ENCODE measurements at regions not wholly inside any gene's neighbourhood (a gene's known extent, or its start where the extent isn't known, plus 50 kb on each side); places are given as distances from the start of the nearest gene placed in this dataset.

- TF ChIP-seq CTCF (IDR thresholded peaks at IDR 0.05): no peak
- no peak for TF ChIP-seq EP300 (IDR thresholded peaks at IDR 0.05)
Measured at GRCh38 chrX:39115166-39115565, 313.9 kb downstream of the MID1IP1 start.
